GM23338 (cell line): ENCODE measurements at regions not wholly inside any gene's neighbourhood (a gene's known extent, or its start where the extent isn't known, plus 50 kb on each side); places are given as distances from the start of the nearest gene placed in this dataset.

Experiments
- ATAC-seq: fragments of 200-7000 bp; cut with Tn5 transposase; 3 replicates; pipeline ENCODE4 v1.9.1; 2020
- DNase-seq: peaks from one replicate; pipeline ENCODE4 v3.0.0-alpha.2; 2015; ENCODE audit warnings: low spot score
- H2AFZ ChIP-seq: fragments of 200-600 bp; sonication (generic); 2 replicates; pipeline ENCODE4 v1.8.0; 2016; ENCODE audit warnings: antibody characterized with exemption, mild to moderate bottlenecking, moderate library complexity
- H3F3A ChIP-seq: fragments of 200-600 bp; sonication (generic); replicated peaks from 2 replicates; pipeline ENCODE4 v1.8.0; 2017; ENCODE audit warnings: antibody characterized with exemption, mixed run types, low read depth
- H3K27ac ChIP-seq: fragments of 200-600 bp; sonication (generic); 2 replicates; pipeline ENCODE4 v1.6.1; 2016; ENCODE audit warnings: low read depth
- H3K27me3 ChIP-seq: fragments of 200-600 bp; sonication (generic); 2 replicates; pipeline ENCODE4 v1.8.0; 2016; ENCODE audit warnings: mild to moderate bottlenecking, mixed run types, moderate library complexity; ENCODE audit not compliant: insufficient read depth
- H3K36me3 ChIP-seq: fragments of 200-600 bp; sonication (generic); 2 replicates; pipeline ENCODE4 v1.8.0; 2016; ENCODE audit warnings: mild to moderate bottlenecking; ENCODE audit not compliant: insufficient read depth
- H3K4me1 ChIP-seq: fragments of 200-600 bp; sonication (generic); 2 replicates; pipeline ENCODE4 v1.8.0; 2016; ENCODE audit warnings: mild to moderate bottlenecking, moderate library complexity; ENCODE audit not compliant: insufficient read depth
- H3K4me2 ChIP-seq: fragments of 200-600 bp; sonication (generic); 2 replicates; pipeline ENCODE4 v1.7.1; 2017; ENCODE audit warnings: mixed run types
- H3K4me3 ChIP-seq: fragments of 200-600 bp; sonication (generic); 2 replicates; pipeline ENCODE4 v1.6.1; 2016; ENCODE audit warnings: mixed run types
- H3K79me2 ChIP-seq: fragments of 200-600 bp; sonication (generic); replicated peaks from 2 replicates; pipeline ENCODE4 v1.8.0; 2017; ENCODE audit warnings: mild to moderate bottlenecking; ENCODE audit not compliant: insufficient read depth
- H3K9me2 ChIP-seq: fragments of 200-600 bp; sonication (generic); 2 replicates; pipeline ENCODE4 v1.8.0; 2017; ENCODE audit not compliant: insufficient read depth
- H4K20me1 ChIP-seq: fragments of 200-600 bp; sonication (generic); replicated peaks from 2 replicates; pipeline ENCODE4 v1.8.0; 2017; ENCODE audit warnings: mild to moderate bottlenecking; ENCODE audit not compliant: insufficient read depth
- H3K27ac Mint-ChIP-seq: 2 replicates; pipeline ENCODE4 v1.8.0; 2020; ENCODE audit warnings: inconsistent platforms, mild to moderate bottlenecking, moderate library complexity, mixed read lengths
- H3K27me3 Mint-ChIP-seq: 3 replicates; pipeline ENCODE4 v1.8.0; 2022; ENCODE audit warnings: low read depth, mild to moderate bottlenecking, moderate library complexity, mixed read lengths, inconsistent platforms; ENCODE audit not compliant: insufficient read depth, poor library complexity
- H3K36me3 Mint-ChIP-seq: 3 replicates; pipeline ENCODE4 v1.8.0; 2021; ENCODE audit warnings: low read depth, mild to moderate bottlenecking, inconsistent platforms, moderate library complexity, mixed read lengths
- H3K4me1 Mint-ChIP-seq: 3 replicates; pipeline ENCODE4 v1.8.0; 2020; ENCODE audit warnings: mild to moderate bottlenecking, inconsistent platforms, mixed read lengths
- H3K4me3 Mint-ChIP-seq: 3 replicates; pipeline ENCODE4 v1.8.0; 2021; ENCODE audit warnings: moderate library complexity, mild to moderate bottlenecking, inconsistent platforms, mixed read lengths
- H3K9me3 Mint-ChIP-seq: 3 replicates; pipeline ENCODE4 v1.8.0; 2020; ENCODE audit warnings: moderate library complexity, mild to moderate bottlenecking, inconsistent platforms, mixed read lengths
- CREB1 ChIP-seq: fragments of 250-450 bp; sonication (Bioruptor Pico); IDR thresholded peaks from 2 replicates; pipeline ENCODE4 v1.5.0; 2020; ENCODE audit warnings: low read depth, mild to moderate bottlenecking, moderate library complexity
- ETS1 ChIP-seq: IDR thresholded peaks from 2 replicates; pipeline ENCODE4 v1.6.1; 2016; ENCODE audit warnings: antibody characterized with exemption
- EZH2 ChIP-seq: fragments of 200-600 bp; sonication (generic); IDR thresholded peaks from one replicate; pipeline ENCODE4 v1.8.0; 2017; ENCODE audit warnings: antibody characterized with exemption, mild to moderate bottlenecking, low read depth; ENCODE audit not compliant: unreplicated experiment
- EZH2phosphoT487 ChIP-seq: fragments of 200-600 bp; sonication (generic); IDR thresholded peaks from one replicate; pipeline ENCODE4 v1.8.1; 2018; ENCODE audit warnings: antibody characterized with exemption; ENCODE audit not compliant: unreplicated experiment
- JUNB ChIP-seq: IDR thresholded peaks from one replicate; pipeline ENCODE4 v1.6.1; 2016; ENCODE audit warnings: antibody characterized with exemption; ENCODE audit not compliant: unreplicated experiment
- REST ChIP-seq: IDR thresholded peaks from one replicate; pipeline ENCODE4 v1.6.1; 2018; ENCODE audit warnings: antibody characterized with exemption; ENCODE audit not compliant: unreplicated experiment
- ZNF114 ChIP-seq: fragments of 250-450 bp; sonication (Bioruptor Pico); IDR thresholded peaks from 2 replicates; pipeline ENCODE4 v1.5.0; 2020; ENCODE audit warnings: mild to moderate bottlenecking, moderate library complexity
- ZNF331 ChIP-seq: fragments of 250-450 bp; sonication (Bioruptor Pico); IDR thresholded peaks from 2 replicates; pipeline ENCODE4 v1.5.0; 2020; ENCODE audit warnings: low read depth, mild to moderate bottlenecking, moderate library complexity
- ZNF462 ChIP-seq: fragments of 250-450 bp; sonication (Bioruptor Pico); IDR thresholded peaks from 2 replicates; pipeline ENCODE4 v1.5.0; 2020; ENCODE audit warnings: mild to moderate bottlenecking, moderate library complexity

GRCh38 chr15:53295574-53295973, 463.9 kb downstream of the WDR72 start (continued):
- TF ChIP-seq EZH2phosphoT487, result no peak
- no peak for TF ChIP-seq JUNB

GRCh38 chr15:53288542-53288941, 470.9 kb downstream of the WDR72 start:
- H3K4me3 ChIP-seq, result no peak overlapping the region
- no peaks in the 10 kb centered on the region for H3K9me3 Mint-ChIP-seq
- no peaks in the 10 kb centered on the region for H3K4me1 Mint-ChIP-seq
- H3K27ac ChIP-seq, result no peak overlapping the region
- no peak for TF ChIP-seq EZH2
- TF ChIP-seq ZNF462 (CRISPR knock-in tag), result no peak
- TF ChIP-seq CREB1, result no peak
- no peak for TF ChIP-seq ZNF114 (CRISPR knock-in tag)
- no peak for TF ChIP-seq ZNF331
- no peak for TF ChIP-seq REST
- TF ChIP-seq ETS1, result no peak
- H3K4me2 ChIP-seq, result no peak overlapping the region
- ATAC-seq, result no peak
- no peaks in the 10 kb centered on the region for H3K4me1 ChIP-seq
- no peaks in the 10 kb centered on the region for H3K27me3 ChIP-seq
- H4K20me1 ChIP-seq, result no peaks in the 10 kb centered on the region
- no peak overlapping the region for H3K4me3 Mint-ChIP-seq
- no peak overlapping the region for H2AFZ ChIP-seq
- no peaks in the 10 kb centered on the region for H3K36me3 Mint-ChIP-seq
- H3F3A ChIP-seq, result no peaks in the 10 kb centered on the region
- H3K27me3 Mint-ChIP-seq, result no peaks in the 10 kb centered on the region
- no peak for DNase-seq
- H3K79me2 ChIP-seq, result no peaks in the 10 kb centered on the region
- H3K27ac Mint-ChIP-seq, result no peak overlapping the region
- H3K36me3 ChIP-seq, result no peaks in the 10 kb centered on the region
- no peaks in the 10 kb centered on the region for H3K9me2 ChIP-seq
